ENCODE measurements at regions not wholly inside any gene's neighbourhood (a gene's known extent, or its start where the extent isn't known, plus 50 kb on each side); places are given as distances from the start of the nearest gene placed in this dataset.

GRCh38 chr6:141587482-141588266 is 545.1 kb upstream of the GJE1 start:
- no peak overlapping the region for H3K9ac ChIP-seq (ENCODE audit: low read length)
- H3K9me3 ChIP-seq (ENCODE audit: insufficient read depth, low read length) = no peaks in the 10 kb centered on the region
- H3K27me3 ChIP-seq (ENCODE audit: low read length) = no peaks in the 10 kb centered on the region
- H3K27ac ChIP-seq (ENCODE audit: low read depth, low read length) = no peak overlapping the region
- no peaks in the 10 kb centered on the region for H3K9me2 ChIP-seq (replicated peaks; ENCODE audit: insufficient read depth, low read length)
- TF ChIP-seq EZH2phosphoT487 (conservative IDR thresholded peaks at IDR 0.05; ENCODE audit: low read length) = no peak
- TF ChIP-seq, protein P1, sequence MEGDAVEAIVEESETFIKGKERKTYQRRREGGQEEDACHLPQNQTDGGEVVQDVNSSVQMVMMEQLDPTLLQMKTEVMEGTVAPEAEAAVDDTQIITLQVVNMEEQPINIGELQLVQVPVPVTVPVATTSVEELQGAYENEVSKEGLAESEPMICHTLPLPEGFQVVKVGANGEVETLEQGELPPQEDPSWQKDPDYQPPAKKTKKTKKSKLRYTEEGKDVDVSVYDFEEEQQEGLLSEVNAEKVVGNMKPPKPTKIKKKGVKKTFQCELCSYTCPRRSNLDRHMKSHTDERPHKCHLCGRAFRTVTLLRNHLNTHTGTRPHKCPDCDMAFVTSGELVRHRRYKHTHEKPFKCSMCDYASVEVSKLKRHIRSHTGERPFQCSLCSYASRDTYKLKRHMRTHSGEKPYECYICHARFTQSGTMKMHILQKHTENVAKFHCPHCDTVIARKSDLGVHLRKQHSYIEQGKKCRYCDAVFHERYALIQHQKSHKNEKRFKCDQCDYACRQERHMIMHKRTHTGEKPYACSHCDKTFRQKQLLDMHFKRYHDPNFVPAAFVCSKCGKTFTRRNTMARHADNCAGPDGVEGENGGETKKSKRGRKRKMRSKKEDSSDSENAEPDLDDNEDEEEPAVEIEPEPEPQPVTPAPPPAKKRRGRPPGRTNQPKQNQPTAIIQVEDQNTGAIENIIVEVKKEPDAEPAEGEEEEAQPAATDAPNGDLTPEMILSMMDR (IDR thresholded peaks at IDR 0.05; ENCODE audit: insufficient read depth, low read length, poor library complexity, severe bottlenecking) = no peak
- no peak overlapping the region for H2AFZ ChIP-seq (ENCODE audit: low read depth, low read length, severe bottlenecking)
- H3F3A ChIP-seq (ENCODE audit: insufficient read depth) = no peaks in the 10 kb centered on the region
- H3K4me3 ChIP-seq (ENCODE audit: insufficient read depth, low read length, poor library complexity, severe bottlenecking) = no peak overlapping the region
- no peaks in the 10 kb centered on the region for H3K79me2 ChIP-seq (ENCODE audit: insufficient read depth, low read length)
- no peaks in the 10 kb centered on the region for H4K20me1 ChIP-seq (ENCODE audit: low read depth, low read length)
- no peak overlapping the region for H3K4me2 ChIP-seq (ENCODE audit: low read depth, low read length, poor library complexity, severe bottlenecking)
- H3K36me3 ChIP-seq (ENCODE audit: low read length) = no peaks in the 10 kb centered on the region

DNA sequence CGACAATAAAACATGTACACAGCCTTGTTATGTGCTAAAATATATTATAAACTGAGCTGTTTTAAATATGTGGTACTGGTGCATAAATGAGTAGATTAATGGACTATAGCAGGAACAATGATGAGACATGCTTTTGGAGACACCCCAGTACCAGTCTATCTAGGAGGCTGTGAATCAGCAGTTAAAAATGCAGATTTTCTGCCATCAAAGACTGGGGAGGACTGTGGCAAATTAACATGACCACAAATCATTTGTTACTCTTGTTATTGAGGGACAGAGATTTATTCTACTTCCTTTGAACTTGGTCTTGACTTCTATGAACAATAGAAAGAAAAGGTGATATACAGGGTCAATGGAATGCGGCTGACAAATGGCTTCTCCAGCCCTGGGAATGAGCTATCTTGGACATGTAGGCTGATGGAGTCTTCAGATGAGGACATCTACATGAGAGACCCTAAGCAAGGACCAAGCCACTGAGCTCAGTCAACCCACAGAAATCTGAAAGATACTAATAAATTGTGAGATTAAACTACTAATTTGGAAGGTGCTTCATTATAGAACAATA is 551.7 kb upstream of the GJE1 start:
- no peak for TF ChIP-seq EZH2phosphoT487 (conservative IDR thresholded peaks at IDR 0.05; ENCODE audit: low read length)
- TF ChIP-seq, protein P1 (IDR thresholded peaks at IDR 0.05; ENCODE audit: insufficient read depth, low read length, poor library complexity, severe bottlenecking) = no peak
- Histone ChIP-seq H2AFZ (ENCODE audit: low read depth, low read length, severe bottlenecking) (no peak overlapping the region), H3K9ac (ENCODE audit: low read length) (no peak overlapping the region), H3K27me3 (ENCODE audit: low read length) (no peaks in the 10 kb centered on the region), H4K20me1 (ENCODE audit: low read depth, low read length) (no peaks in the 10 kb centered on the region), H3K36me3 (ENCODE audit: low read length) (no peaks in the 10 kb centered on the region), H3F3A (ENCODE audit: insufficient read depth) (no peaks in the 10 kb centered on the region), H3K4me2 (ENCODE audit: low read depth, low read length, poor library complexity, severe bottlenecking) (no peak overlapping the region), H3K27ac (ENCODE audit: low read depth, low read length) (no peak overlapping the region), H3K79me2 (ENCODE audit: insufficient read depth, low read length) (no peaks in the 10 kb centered on the region), H3K9me2 (replicated peaks; ENCODE audit: insufficient read depth, low read length) (no peaks in the 10 kb centered on the region), H3K4me3 (ENCODE audit: insufficient read depth, low read length, poor library complexity, severe bottlenecking) (no peak overlapping the region), H3K9me3 (ENCODE audit: insufficient read depth, low read length) (no peaks in the 10 kb centered on the region)

- Histone ChIP-seq H3K9me2 (replicated peaks; ENCODE audit: insufficient read depth, low read length) (no peaks in the 10 kb centered on the region), H4K20me1 (ENCODE audit: low read depth, low read length) (no peaks in the 10 kb centered on the region), H3F3A (ENCODE audit: insufficient read depth) (no peaks in the 10 kb centered on the region), H3K27me3 (ENCODE audit: low read length) (no peaks in the 10 kb centered on the region), H3K9me3 (ENCODE audit: insufficient read depth, low read length) (no peaks in the 10 kb centered on the region), H3K9ac (ENCODE audit: low read length) (no peak overlapping the region), H3K27ac (ENCODE audit: low read depth, low read length) (no peak overlapping the region), H3K4me3 (ENCODE audit: insufficient read depth, low read length, poor library complexity, severe bottlenecking) (no peak overlapping the region), H3K36me3 (ENCODE audit: low read length) (no peaks in the 10 kb centered on the region), H2AFZ (ENCODE audit: low read depth, low read length, severe bottlenecking) (no peak overlapping the region), H3K4me2 (ENCODE audit: low read depth, low read length, poor library complexity, severe bottlenecking) (no peak overlapping the region), H3K79me2 (ENCODE audit: insufficient read depth, low read length) (no peaks in the 10 kb centered on the region)
- TF ChIP-seq EZH2phosphoT487 (conservative IDR thresholded peaks at IDR 0.05; ENCODE audit: low read length) = no peak
- TF ChIP-seq, protein P1 (IDR thresholded peaks at IDR 0.05; ENCODE audit: insufficient read depth, low read length, poor library complexity, severe bottlenecking) = no peak
Observed at GRCh38 chr6:141580131-141580530, 552.6 kb upstream of the GJE1 start.
